H54 (cell line): ENCODE measurements at regions not wholly inside any gene's neighbourhood (a gene's known extent, or its start where the extent isn't known, plus 50 kb on each side); places are given as distances from the start of the nearest gene placed in this dataset.

Source experiments
- DNase-seq: peaks from one replicate; pipeline ENCODE4 v3.0.0; 2011; ENCODE audit warnings: low spot score, mixed read lengths; ENCODE audit not compliant: insufficient read length
- FAIRE-seq: peaks from 3 replicates; lab custom pipeline; 2011; peaks lifted over from hg19 to GRCh38; lab: Jason Lieb, UNC
- POLR2A ChIP-seq: IDR thresholded peaks from 2 replicates; pipeline ENCODE4 v1.6.1; 2011; ENCODE audit warnings: low read depth, mild to moderate bottlenecking, low read length

GRCh38 chr11:27914080-27914479, 193.9 kb downstream of the KIF18A start:
- no peak for TF ChIP-seq POLR2A
- no peak for DNase-seq
- no peak for FAIRE-seq

DNA sequence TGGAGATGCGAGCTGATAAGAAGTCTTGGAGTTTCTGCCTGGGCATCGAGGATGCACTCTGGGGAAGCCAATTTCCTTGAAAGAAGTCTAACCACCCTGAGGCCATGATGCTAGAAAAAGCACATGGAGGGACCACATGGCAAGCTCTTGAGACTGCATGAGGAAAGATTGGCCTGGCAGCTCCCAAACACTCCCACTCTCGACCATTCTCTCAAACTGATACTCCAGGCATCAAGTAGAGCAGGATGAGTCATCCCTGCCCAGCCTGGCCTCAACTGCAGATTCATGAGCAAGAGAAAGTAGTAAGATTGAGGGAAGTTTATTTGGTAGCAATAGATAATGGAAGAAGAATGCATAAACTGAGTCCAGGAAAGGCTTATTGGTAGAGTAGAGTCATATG, 194.3 kb downstream of the KIF18A start:
- DNase-seq (no peak), FAIRE-seq (no peak)
- TF ChIP-seq POLR2A, result no peak

- no peak for FAIRE-seq
- no peak for DNase-seq
- TF ChIP-seq POLR2A, result no peak
These were observed 195.0 kb downstream of the KIF18A start for GRCh38 chr11:27912916-27913315.

DNA sequence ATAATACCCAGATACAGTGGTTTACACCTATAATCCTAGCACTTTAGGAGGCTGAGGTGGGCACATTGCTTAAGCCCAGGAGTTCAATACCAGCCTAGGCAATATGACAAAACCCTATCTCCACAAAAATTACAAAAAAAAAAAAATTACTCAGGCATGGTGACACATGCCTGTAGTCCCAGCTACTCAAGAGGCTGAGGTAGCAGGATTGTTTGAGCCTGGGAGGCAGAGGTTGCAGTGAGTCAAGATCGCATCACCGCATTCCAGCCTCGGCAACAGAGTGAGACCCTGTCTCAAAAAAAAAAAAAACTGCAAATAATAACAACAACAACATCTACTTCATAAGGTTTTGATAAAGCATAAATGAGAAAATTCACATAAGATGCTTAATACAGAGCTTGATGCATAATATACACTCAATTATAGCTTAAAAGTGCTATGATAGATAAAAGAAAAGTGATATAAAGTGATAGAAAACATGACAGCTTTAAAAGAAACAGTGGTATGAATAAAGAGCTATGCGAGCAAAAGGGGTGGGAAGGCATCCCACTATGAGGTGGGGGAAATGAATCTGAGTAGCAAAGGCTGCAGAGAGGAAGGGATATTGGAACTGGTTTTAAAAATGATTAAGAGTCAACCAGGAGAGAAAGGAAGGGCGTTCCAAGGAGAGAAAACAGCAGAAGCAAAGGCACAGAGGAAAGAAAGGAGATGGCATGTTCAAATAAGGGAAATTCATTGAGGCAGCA, 197.6 kb downstream of the KIF18A start:
- FAIRE-seq (no peak), DNase-seq (no peak)
- no peak for TF ChIP-seq POLR2A

- no peak for TF ChIP-seq POLR2A
- no peak for DNase-seq
- no peak for FAIRE-seq
These were observed 198.6 kb downstream of the KIF18A start for GRCh38 chr11:27909386-27909785.

GRCh38 chr11:27908621-27909020, 199.3 kb downstream of the KIF18A start:
- DNase-seq (no peak), FAIRE-seq (no peak)
- no peak for TF ChIP-seq POLR2A

DNA sequence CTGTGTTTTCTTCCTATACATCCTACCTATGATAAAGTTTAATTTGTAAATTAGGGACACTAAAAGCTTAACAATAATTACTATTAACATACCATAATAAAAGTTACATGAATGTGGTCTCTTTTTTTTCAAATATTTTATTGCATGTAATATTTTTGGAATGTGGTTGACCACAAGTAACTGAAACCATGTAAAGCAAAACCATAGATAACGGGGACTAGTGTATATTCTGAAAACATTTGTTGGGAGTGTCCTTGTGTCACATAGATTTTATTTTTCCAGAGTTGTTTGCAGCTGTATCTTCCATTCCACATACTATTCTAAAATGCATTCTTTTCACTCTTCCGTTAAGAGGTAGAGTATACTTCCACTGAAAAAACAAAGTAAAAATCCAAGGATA, 200.4 kb downstream of the KIF18A start:
- no peak for FAIRE-seq
- DNase-seq, result no peak
- TF ChIP-seq POLR2A, result no peak

- no peak for TF ChIP-seq POLR2A
- no peak for DNase-seq
- FAIRE-seq, result no peak
These were observed 200.9 kb downstream of the KIF18A start for GRCh38 chr11:27907091-27907490.

DNA sequence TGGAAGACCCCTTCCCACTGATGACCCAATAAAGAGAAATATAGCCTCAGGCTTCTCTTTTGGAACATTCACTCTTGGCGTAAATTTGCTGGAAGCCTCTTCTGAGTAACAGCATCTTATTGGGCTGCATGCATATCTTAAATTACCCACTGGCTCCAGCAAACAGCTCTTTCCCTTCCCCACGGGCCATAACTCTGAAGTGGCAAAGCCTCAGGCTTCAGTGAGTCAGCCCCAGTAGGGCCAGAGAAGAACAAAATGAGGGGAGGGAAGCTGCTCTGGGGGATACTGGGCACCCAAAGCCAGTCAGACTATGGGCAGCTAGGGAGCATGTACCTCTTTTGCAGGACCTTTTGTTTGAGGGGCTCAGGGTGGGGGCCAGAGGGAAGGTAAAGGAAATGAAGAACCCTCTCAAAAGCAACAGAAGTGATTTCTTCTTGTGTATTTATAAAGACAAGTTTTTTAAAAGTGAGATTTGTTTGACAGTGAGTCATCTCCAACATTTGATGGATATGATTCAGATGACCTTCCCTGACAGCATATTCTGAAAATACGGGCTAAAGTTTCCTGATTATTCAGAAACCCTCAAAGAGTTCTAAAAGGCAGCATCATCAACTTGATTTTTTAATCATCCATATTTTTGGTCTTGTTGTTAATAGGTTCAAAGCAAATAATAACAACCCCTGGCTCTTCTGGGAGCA, 203.4 kb downstream of the KIF18A start:
- FAIRE-seq (no peak), DNase-seq (peak; percentile 37)
- no peak for TF ChIP-seq POLR2A

GRCh38 chr11:27902981-27903624, 202.8 kb upstream of the BDNF start:
- no peak for TF ChIP-seq POLR2A
- DNase-seq (no peak), FAIRE-seq (peak; percentile 45)

DNA sequence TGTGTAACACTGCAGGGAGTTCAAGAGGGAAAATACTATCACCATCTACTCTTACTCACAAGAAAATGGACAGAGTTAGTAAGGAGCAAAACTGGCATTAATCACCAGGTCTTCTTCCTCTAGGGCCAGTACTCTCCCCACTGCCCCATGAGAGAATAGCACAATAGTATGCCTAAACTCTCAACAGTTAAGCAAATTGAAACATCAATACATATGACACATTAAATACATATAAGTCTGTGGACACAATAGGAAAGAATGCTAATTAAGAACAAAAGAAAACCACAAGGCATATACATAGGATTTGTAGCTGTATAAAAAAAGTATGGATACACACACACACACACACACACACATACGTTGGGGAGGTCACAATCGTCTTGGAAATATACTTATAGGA, 197.9 kb upstream of the BDNF start:
- FAIRE-seq, result no peak

DNA sequence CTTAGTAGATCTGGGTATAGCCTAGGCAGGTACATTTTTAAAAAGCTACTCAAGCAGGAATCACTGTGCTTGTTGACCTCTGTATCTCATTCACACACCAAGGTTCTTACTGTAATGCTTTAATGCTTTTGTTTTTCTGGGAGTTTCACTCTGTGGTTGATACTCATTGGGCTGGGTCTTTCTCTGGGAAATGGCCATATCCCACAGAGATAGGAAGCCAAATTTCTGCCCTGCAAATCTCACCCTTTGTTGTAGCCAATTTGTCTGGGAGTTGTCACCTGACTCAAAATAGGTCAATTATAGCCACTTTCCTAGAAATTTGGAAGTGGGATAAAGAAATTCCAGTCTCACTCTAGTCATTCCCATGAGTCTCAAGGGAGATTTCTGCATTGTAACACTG, 195.8 kb upstream of the BDNF start:
- FAIRE-seq (no peak), DNase-seq (no peak)
- no peak for TF ChIP-seq POLR2A

More for the DNA sequence above, 197.9 kb upstream of the BDNF start:
- no peak for DNase-seq
- TF ChIP-seq POLR2A, result no peak

DNA sequence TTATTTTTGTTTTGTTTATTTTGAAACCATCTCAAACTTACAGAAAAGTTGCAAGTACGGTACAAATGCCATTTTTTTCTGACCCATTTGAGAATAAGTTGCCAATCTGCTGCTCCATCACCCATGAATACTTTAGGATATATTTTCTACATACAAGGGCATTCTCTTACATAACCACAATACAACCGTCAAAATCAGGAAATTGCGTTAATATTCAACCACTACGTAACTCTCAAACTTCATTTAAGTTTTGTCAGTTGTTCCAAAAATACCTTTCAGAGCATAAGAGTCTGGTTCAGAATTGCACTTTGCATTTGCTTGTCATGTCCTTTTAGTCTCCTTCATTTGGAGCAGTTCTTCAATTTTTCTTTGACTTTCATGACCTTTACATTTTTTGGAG, 194.3 kb upstream of the BDNF start:
- no peak for DNase-seq
- no peak for FAIRE-seq
- TF ChIP-seq POLR2A, result no peak

DNA sequence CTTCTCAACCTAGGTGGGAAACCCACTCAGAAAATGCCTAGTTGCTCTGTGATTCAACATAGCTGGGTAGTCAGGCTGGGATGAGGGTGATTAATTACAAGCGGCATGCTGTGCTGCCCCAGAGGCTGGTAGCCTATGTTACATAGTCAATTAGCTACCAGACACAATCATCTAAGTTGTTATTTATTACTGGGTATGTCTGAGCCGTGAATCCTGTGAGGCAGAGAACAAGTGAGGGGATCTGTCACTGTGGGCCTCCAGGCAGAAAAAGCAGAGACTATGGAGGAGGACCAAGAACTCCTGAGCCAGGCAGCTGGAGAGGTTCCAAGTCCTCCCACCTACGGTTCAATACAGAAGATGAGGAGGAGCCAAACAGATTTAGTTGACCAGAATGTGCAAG, 186.6 kb upstream of the BDNF start:
- TF ChIP-seq POLR2A, result no peak
- DNase-seq (no peak), FAIRE-seq (no peak)
